RWPE1 (cell line): ENCODE measurements at regions not wholly inside any gene's neighbourhood (a gene's known extent, or its start where the extent isn't known, plus 50 kb on each side); places are given as distances from the start of the nearest gene placed in this dataset.
A peak's percentile ranks its signal among the peaks of the same experiment; 100 is the strongest.

Experiments used
- CTCF ChIA-PET: fragments of 350-600 bp; sonication (Branson Sonifier 250); formaldehyde crosslinking; extraction: SDS; loops from one replicate; lab custom pipeline; 2021; lab: Yijun Ruan, JAX
- POLR2A ChIA-PET: fragments of 400-600 bp; formaldehyde crosslinking; extraction: SDS; loops from one replicate; lab custom pipeline; 2020; ENCODE audit warnings: antibody characterized with exemption; ENCODE audit not compliant: low non-redundant PET; lab: Yijun Ruan, JAX
- DNase-seq: peaks from one replicate; pipeline ENCODE4 v3.0.0; 2012; ENCODE audit warnings: low spot score
- H3K27ac ChIP-seq: fragments of 450-650 bp; 2 replicates; pipeline ENCODE4 v1.5.1; 2017
- TF ChIP-seq, protein P1 (sequence below): fragments of 450-650 bp; conservative IDR thresholded peaks from 2 replicates; pipeline ENCODE4 v1.5.1; 2017; ENCODE audit warnings: low read depth, mild to moderate bottlenecking

- ChIA-PET CTCF (no interaction called here), POLR2A (no interaction called here)
- DNase-seq, result no peak
- TF ChIP-seq, protein P1, sequence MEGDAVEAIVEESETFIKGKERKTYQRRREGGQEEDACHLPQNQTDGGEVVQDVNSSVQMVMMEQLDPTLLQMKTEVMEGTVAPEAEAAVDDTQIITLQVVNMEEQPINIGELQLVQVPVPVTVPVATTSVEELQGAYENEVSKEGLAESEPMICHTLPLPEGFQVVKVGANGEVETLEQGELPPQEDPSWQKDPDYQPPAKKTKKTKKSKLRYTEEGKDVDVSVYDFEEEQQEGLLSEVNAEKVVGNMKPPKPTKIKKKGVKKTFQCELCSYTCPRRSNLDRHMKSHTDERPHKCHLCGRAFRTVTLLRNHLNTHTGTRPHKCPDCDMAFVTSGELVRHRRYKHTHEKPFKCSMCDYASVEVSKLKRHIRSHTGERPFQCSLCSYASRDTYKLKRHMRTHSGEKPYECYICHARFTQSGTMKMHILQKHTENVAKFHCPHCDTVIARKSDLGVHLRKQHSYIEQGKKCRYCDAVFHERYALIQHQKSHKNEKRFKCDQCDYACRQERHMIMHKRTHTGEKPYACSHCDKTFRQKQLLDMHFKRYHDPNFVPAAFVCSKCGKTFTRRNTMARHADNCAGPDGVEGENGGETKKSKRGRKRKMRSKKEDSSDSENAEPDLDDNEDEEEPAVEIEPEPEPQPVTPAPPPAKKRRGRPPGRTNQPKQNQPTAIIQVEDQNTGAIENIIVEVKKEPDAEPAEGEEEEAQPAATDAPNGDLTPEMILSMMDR, result no peak
- no peak overlapping the region for H3K27ac ChIP-seq
Measured at GRCh38 chr3:16092923-16093322, 81.6 kb upstream of the GALNT15 start.

DNA sequence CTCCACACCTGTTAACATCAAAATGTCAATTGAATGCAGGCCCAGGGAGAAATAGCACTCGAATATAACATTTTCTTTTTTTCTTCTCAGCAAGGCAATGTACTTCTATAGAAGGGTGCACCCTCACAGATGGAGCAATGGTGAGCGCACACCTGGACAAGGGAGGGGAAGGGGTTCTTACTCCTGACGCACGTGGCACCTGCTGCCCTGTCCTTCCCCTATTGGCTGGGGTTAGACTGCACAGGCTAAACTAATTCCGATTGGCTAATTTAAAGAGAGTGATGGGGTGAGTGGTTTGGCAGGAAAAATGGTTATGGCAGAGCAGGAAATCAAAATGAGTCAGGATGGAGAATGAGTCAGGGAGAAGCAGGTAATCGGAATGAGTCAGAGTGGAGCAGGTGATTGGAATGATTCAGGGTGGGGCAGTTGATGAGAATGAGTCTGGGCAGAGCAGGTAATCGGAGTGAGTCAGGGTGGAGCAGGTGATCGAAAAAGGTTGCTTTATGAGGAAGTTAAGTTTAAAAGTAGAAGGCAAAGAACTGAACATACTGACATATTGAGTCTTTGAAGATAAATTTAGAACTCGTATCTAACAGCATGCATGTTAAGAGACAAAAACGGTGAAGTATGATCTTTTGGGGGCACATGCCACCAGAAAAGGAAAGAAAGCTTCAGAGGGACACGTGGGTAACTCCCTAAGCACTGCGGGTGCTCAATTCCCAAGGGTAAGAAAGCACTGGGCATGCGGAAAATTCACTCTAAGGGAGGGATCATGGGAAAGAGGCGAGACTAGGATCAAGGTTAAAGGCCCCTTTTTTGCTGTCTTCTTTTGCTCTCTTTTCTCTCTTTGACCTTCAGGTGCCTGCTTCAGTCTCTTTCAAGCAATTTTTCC lies 72.9 kb upstream of the GALNT15 start:
- DNase-seq, result peak; percentile 84
- CTCF ChIA-PET, result interaction anchor here (0.6 kb wide), 1 partner anchor 13 kb away, joined by 3 read pairs; no protein-coding TSS in a partner anchor

GRCh38 chr3:16102187-16102561 lies 72.3 kb upstream of the GALNT15 start:
- TF ChIP-seq, protein P1, result no peak
- ChIA-PET CTCF (interaction anchor here (0.6 kb wide), 1 partner anchor 12 kb away, joined by 3 read pairs; no protein-coding TSS in a partner anchor), POLR2A (no interaction called here)
- no peak overlapping the region for H3K27ac ChIP-seq
- DNase-seq, result no peak

More for the DNA sequence above, 72.9 kb upstream of the GALNT15 start:
- peak overlapping the region; percentile 62 for H3K27ac ChIP-seq
- TF ChIP-seq, protein P1, result no peak
- POLR2A ChIA-PET, result no interaction called here

GRCh38 chr3:16102905-16103364 lies 71.5 kb upstream of the GALNT15 start:
- H3K27ac ChIP-seq, result no peak overlapping the region
- no peak for DNase-seq
- CTCF ChIA-PET, result no interaction called here
- POLR2A ChIA-PET, result no interaction called here
- TF ChIP-seq, protein P1, result no peak

DNA sequence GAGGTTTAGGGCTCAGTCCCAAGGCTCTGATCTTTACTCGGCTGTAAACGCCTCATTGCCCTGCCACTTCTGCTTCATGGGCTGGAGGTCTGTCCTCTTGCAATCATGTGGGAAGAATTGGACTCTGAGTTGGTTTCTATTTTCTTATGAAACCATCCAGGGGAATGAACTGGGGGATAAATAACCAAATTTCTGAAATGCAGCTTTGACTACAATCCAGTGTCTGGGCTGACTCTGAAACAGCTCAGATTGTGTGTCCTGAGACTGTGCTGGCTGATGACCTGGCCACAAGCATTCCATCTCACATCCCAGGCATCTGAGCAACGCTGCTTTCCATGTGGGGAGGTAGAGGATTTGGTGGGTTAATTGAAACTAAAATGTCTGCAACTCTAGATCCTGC lies 71.0 kb upstream of the GALNT15 start:
- TF ChIP-seq, protein P1, result no peak
- no peak for DNase-seq
- POLR2A ChIA-PET, result no interaction called here
- H3K27ac ChIP-seq, result no peak overlapping the region
- CTCF ChIA-PET, result no interaction called here

DNA sequence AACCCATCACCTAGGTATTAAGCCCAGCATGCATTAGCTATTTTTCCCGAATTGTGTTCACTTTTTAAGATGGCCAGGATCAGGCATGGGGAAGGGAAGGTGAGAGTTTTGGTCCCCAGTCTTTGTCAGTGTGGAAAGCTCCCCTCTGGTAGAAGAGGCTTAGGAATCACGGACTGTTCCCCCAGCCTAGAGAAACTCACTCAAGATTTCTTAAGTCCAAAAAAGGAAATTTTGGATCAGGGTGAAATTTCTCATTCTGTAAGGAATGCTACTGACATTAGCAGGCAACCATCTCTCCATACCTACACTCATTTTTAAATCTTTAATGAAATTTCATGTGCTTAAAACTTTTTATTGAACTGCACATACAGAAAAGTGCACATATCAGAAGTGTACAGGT lies 70.3 kb upstream of the GALNT15 start:
- ChIA-PET CTCF (no interaction called here), POLR2A (no interaction called here)
- TF ChIP-seq, protein P1, result no peak
- no peak for DNase-seq
- H3K27ac ChIP-seq, result no peak overlapping the region
